Suprapubic skin (tissue), 4 donors: ENCODE measurements at regions not wholly inside any gene's neighbourhood (a gene's known extent, or its start where the extent isn't known, plus 50 kb on each side); places are given as distances from the start of the nearest gene placed in this dataset.

Experiments used
- EP300 ChIP-seq: sonication (generic); formaldehyde crosslinking; IDR thresholded peaks from one replicate; pipeline ENCODE4 v1.6.1; 2017; ENCODE audit warnings: antibody characterized with exemption
- POLR2A ChIP-seq, 2 donors: fragments of 450-650 bp; IDR thresholded peaks; one replicate each; pipeline ENCODE4 v1.6.1; 2017; ENCODE audit warnings: antibody characterized with exemption in 2 of 2, mild to moderate bottlenecking in 2 of 2, moderate library complexity in 2 of 2
- POLR2AphosphoS5 ChIP-seq, 3 donors: sonication (generic); formaldehyde crosslinking; IDR thresholded peaks; one replicate each; pipeline ENCODE4 v1.6.1; 2017; ENCODE audit warnings: antibody characterized with exemption in 3 of 3

GRCh38 chrX:69277369-69277990 is 112.2 kb upstream of the PJA1 start:
- no peak for TF ChIP-seq POLR2AphosphoS5 (IDR thresholded peaks at IDR 0.05)
- no peak for TF ChIP-seq POLR2A (IDR thresholded peaks at IDR 0.05)
- TF ChIP-seq EP300, result no peak
